ENCODE measurements at regions not wholly inside any gene's neighbourhood (a gene's known extent, or its start where the extent isn't known, plus 50 kb on each side); places are given as distances from the start of the nearest gene placed in this dataset.

DNA sequence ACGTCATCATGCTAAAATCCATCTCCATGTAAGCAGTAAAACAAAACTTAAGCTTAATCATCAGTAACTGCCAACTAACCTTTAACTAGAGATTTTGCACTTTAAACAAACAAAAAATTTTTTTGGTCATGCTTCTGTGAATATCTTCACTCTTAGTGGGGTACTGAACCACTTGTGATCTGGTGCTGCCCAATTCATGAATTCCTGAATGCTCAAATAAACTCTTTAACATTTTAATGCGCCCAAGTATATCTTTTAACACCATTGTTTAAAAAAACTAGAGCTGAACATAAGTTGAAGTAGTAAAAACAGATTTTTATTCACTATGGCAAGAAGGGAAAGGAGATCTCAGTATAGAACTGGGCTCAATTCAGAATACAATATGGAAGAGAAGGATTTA, 196.9 kb upstream of the USP24 start:
- TF ChIP-seq, protein P1, sequence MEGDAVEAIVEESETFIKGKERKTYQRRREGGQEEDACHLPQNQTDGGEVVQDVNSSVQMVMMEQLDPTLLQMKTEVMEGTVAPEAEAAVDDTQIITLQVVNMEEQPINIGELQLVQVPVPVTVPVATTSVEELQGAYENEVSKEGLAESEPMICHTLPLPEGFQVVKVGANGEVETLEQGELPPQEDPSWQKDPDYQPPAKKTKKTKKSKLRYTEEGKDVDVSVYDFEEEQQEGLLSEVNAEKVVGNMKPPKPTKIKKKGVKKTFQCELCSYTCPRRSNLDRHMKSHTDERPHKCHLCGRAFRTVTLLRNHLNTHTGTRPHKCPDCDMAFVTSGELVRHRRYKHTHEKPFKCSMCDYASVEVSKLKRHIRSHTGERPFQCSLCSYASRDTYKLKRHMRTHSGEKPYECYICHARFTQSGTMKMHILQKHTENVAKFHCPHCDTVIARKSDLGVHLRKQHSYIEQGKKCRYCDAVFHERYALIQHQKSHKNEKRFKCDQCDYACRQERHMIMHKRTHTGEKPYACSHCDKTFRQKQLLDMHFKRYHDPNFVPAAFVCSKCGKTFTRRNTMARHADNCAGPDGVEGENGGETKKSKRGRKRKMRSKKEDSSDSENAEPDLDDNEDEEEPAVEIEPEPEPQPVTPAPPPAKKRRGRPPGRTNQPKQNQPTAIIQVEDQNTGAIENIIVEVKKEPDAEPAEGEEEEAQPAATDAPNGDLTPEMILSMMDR (IDR thresholded peaks at IDR 0.05) = no peak
- no peak for TF ChIP-seq POLR2AphosphoS5 (IDR thresholded peaks at IDR 0.05)

Data from prostate gland (tissue), 2 donors.